ENCODE measurements at regions not wholly inside any gene's neighbourhood (a gene's known extent, or its start where the extent isn't known, plus 50 kb on each side); places are given as distances from the start of the nearest gene placed in this dataset.

GRCh38 chr2:129422028-129422427 is 557.4 kb upstream of the RAB6C start:
- WGBS (ENCODE audit: insufficient coverage, low coverage, missing lambda C conversion rate), result 0% methylated on average over 1 of the region's 1 CpG
- ATAC-seq, result no peak
- CTCF ChIA-PET (ENCODE audit: low intra/inter-chr PET ratio), result no interaction called here

More at GRCh38 chr2:129422028-129422427, 557.4 kb upstream of the RAB6C start:
- Histone ChIP-seq H4K20me1 (replicated peaks; ENCODE audit: control insufficient read depth, insufficient read depth, low read length) (no peaks in the 10 kb centered on the region), H3K4me3 (no peak overlapping the region), H3K4me2 (ENCODE audit: insufficient read depth, low read length) (no peak overlapping the region), H3K27me3 (ENCODE audit: control insufficient read depth in 2 of 2, insufficient read depth in 2 of 2, low read length in 2 of 2) (no peaks in the 10 kb centered on the region), H3K9me3 (replicated peaks; ENCODE audit: control insufficient read depth, insufficient read depth, low read depth, low read length) (no peaks in the 10 kb centered on the region), H3K79me2 (ENCODE audit: control insufficient read depth, insufficient read depth, low read length) (no peaks in the 10 kb centered on the region), H3K9ac (ENCODE audit: insufficient read depth in 1 of 2, low read depth in 2 of 2, low read length in 2 of 2) (no peak overlapping the region), H3K36me3 (ENCODE audit: control insufficient read depth, insufficient read depth, low read length) (no peaks in the 10 kb centered on the region), H2AFZ (ENCODE audit: low read depth, low read length) (no peak overlapping the region), H3K9me1 (ENCODE audit: control insufficient read depth, insufficient read depth, low read length) (no peaks in the 10 kb centered on the region), H3K27ac (ENCODE audit: extremely low read depth, low read depth, low read length) (no peak overlapping the region), H3K4me1 (replicated peaks in 1 of 2; ENCODE audit: control insufficient read depth in 2 of 2, insufficient read depth in 2 of 2, low read length in 2 of 2) (no peaks in the 10 kb centered on the region)
- DNase-seq (ENCODE audit: extremely low read depth in 1 of 4, low spot score in 3 of 4), result no peak
- in situ Hi-C loops (cut with MboI), result no loop called here
- FAIRE-seq, result no peak
- POLR2A ChIA-PET, result no interaction called here
- BruUV-seq (replicated peaks), result no TSS peak
- no peak for TF ChIP-seq CBX8 (IDR thresholded peaks at IDR 0.05; ENCODE audit: borderline replicate concordance, extremely low read depth, low read depth, low read length, poor library complexity, severe bottlenecking)
- no peak for TF ChIP-seq SAFB2 (IDR thresholded peaks at IDR 0.05; ENCODE audit: borderline replicate concordance, low read depth, low read length, severe bottlenecking)
- TF ChIP-seq ZNF518B (CRISPR knock-in tag; IDR thresholded peaks at IDR 0.05), result no peak
- TF ChIP-seq STAT5A (IDR thresholded peaks at IDR 0.05; ENCODE audit: borderline replicate concordance, low read length), result no peak
- intact Hi-C loops (cut with micrococcal nuclease), result no loop called here
